ENCODE measurements at regions not wholly inside any gene's neighbourhood (a gene's known extent, or its start where the extent isn't known, plus 50 kb on each side); places are given as distances from the start of the nearest gene placed in this dataset.
"Not testable (repeated sequence)": the region's sequence is repeated elsewhere in the genome, so short reads cannot be mapped to it uniquely, and the experiment has no call there.

- TF ChIP-seq EP300 (IDR thresholded peaks at IDR 0.05) (no peak), EHF (CRISPR knock-in tag; IDR thresholded peaks at IDR 0.05) (no peak), RCOR1 (IDR thresholded peaks at IDR 0.05; ENCODE audit: low read depth, low read length) (no peak), CEBPB (IDR thresholded peaks at IDR 0.05) (no peak), RARB (CRISPR knock-in tag; IDR thresholded peaks at IDR 0.05) (no peak), JUN (IDR thresholded peaks at IDR 0.05) (no peak)
- TF ChIP-seq, protein P1, sequence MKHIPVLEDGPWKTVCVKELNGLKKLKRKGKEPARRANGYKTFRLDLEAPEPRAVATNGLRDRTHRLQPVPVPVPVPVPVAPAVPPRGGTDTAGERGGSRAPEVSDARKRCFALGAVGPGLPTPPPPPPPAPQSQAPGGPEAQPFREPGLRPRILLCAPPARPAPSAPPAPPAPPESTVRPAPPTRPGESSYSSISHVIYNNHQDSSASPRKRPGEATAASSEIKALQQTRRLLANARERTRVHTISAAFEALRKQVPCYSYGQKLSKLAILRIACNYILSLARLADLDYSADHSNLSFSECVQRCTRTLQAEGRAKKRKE (CRISPR knock-in tag; IDR thresholded peaks at IDR 0.05; ENCODE audit: low read depth), result no peak
Measured at GRCh38 chr4:188665491-188666457, 526.5 kb downstream of the TRIML1 start (continued).

- CTCF ChIA-PET; H3K4me3 ChIP-seq; POLR2A ChIA-PET; FAIRE-seq; DNase-seq (ENCODE audit: low read depth in 1 of 2, low spot score in 1 of 2); H3K4me1 ChIP-seq; H3K9me3 ChIP-seq; ATAC-seq; H3K27ac ChIP-seq; H3K4me2 ChIP-seq: not testable (repeated sequence)
- 86% methylated on average over 3 of the region's 3 CpGs for WGBS (ENCODE audit: missing lambda C conversion rate)
- peak; percentile 52 for TF ChIP-seq ZC3H11A (IDR thresholded peaks at IDR 0.05)
Measured at GRCh38 chr4:188678691-188679090, 539.5 kb downstream of the TRIML1 start.

- no peak overlapping the region for H3K4me3 ChIP-seq
- ChIA-PET CTCF (interaction anchor here (0.7 kb wide), 1 partner anchor 155 kb away, joined by 3 read pairs; no protein-coding TSS in a partner anchor), POLR2A (no interaction called here)
- no peak overlapping the region for H3K27ac ChIP-seq
- no peak overlapping the region for H3K4me2 ChIP-seq
- no peak for FAIRE-seq
- TF ChIP-seq BHLHE40 (IDR thresholded peaks at IDR 0.05; ENCODE audit: low read depth, low read length) (no peak), SREBF2 (IDR thresholded peaks at IDR 0.05) (no peak), POLR2AphosphoS2 (conservative IDR thresholded peaks at IDR 0.05; ENCODE audit: low read length) (no peak), JUN (IDR thresholded peaks at IDR 0.05) (no peak), ZNF302 (CRISPR knock-in tag; IDR thresholded peaks at IDR 0.05) (no peak), NR3C1 (IDR thresholded peaks at IDR 0.05) (no peak)
- TF ChIP-seq, protein P2, sequence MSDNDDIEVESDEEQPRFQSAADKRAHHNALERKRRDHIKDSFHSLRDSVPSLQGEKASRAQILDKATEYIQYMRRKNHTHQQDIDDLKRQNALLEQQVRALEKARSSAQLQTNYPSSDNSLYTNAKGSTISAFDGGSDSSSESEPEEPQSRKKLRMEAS (IDR thresholded peaks at IDR 0.05), result no peak
- TF ChIP-seq, protein P1 (CRISPR knock-in tag; IDR thresholded peaks at IDR 0.05; ENCODE audit: low read depth), result no peak
- ATAC-seq, result no peak
- WGBS (ENCODE audit: missing lambda C conversion rate), result 78% methylated on average over 12 of the region's 12 CpGs
- no peak for DNase-seq (ENCODE audit: low read depth in 1 of 2, low spot score in 1 of 2)
- H3K9me3 ChIP-seq, result no peaks in the 10 kb centered on the region
- H3K4me1 ChIP-seq, result no peaks in the 10 kb centered on the region
Measured at GRCh38 chr4:188680004-188680666, 540.9 kb downstream of the TRIML1 start.

DNA sequence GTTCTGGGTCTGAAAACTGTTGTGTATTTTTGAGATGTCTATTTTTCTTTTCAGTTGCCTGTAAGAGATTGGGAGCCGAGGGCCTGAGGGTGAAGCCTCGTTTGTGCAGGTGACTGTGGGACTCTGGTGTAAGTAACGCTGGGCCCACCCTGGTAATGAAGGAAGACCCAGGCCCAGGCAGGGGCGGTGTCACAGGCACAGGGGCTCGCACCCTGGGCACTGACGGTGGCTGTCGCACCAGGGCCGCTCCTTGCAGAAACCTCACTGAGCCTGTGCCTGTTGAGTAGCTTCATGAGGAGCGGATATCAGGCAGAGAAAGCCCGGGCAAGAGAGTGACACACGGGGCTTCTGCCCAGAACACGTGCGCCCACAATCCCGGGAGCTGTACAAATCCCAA, 541.4 kb downstream of the TRIML1 start:
- WGBS (ENCODE audit: missing lambda C conversion rate), result 74% methylated on average over 6 of the region's 14 CpGs
- ChIA-PET CTCF (interaction anchor here (0.7 kb wide), 1 partner anchor 156 kb away, joined by 3 read pairs; no protein-coding TSS in a partner anchor), POLR2A (no interaction called here)
- DNase-seq (ENCODE audit: low read depth in 1 of 2, low spot score in 1 of 2) (no peak), FAIRE-seq (no peak), ATAC-seq (no peak)
- Histone ChIP-seq H3K4me1 (no peaks in the 10 kb centered on the region), H3K4me3 (no peak overlapping the region), H3K27ac (no peak overlapping the region), H3K9me3 (no peaks in the 10 kb centered on the region), H3K4me2 (no peak overlapping the region)
- TF ChIP-seq ZC3H11A (IDR thresholded peaks at IDR 0.05), result no peak
- no peak for TF ChIP-seq MAFK (IDR thresholded peaks at IDR 0.05; ENCODE audit: partially characterized antibody)
- TF ChIP-seq HEYL (CRISPR knock-in tag; IDR thresholded peaks at IDR 0.05), result no peak
- TF ChIP-seq, protein P3, sequence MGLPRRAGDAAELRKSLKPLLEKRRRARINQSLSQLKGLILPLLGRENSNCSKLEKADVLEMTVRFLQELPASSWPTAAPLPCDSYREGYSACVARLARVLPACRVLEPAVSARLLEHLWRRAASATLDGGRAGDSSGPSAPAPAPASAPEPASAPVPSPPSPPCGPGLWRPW (IDR thresholded peaks at IDR 0.05), result no peak
- no peak for TF ChIP-seq NPAS2 (CRISPR knock-in tag; IDR thresholded peaks at IDR 0.05; ENCODE audit: borderline replicate concordance)
- TF ChIP-seq, protein P4, sequence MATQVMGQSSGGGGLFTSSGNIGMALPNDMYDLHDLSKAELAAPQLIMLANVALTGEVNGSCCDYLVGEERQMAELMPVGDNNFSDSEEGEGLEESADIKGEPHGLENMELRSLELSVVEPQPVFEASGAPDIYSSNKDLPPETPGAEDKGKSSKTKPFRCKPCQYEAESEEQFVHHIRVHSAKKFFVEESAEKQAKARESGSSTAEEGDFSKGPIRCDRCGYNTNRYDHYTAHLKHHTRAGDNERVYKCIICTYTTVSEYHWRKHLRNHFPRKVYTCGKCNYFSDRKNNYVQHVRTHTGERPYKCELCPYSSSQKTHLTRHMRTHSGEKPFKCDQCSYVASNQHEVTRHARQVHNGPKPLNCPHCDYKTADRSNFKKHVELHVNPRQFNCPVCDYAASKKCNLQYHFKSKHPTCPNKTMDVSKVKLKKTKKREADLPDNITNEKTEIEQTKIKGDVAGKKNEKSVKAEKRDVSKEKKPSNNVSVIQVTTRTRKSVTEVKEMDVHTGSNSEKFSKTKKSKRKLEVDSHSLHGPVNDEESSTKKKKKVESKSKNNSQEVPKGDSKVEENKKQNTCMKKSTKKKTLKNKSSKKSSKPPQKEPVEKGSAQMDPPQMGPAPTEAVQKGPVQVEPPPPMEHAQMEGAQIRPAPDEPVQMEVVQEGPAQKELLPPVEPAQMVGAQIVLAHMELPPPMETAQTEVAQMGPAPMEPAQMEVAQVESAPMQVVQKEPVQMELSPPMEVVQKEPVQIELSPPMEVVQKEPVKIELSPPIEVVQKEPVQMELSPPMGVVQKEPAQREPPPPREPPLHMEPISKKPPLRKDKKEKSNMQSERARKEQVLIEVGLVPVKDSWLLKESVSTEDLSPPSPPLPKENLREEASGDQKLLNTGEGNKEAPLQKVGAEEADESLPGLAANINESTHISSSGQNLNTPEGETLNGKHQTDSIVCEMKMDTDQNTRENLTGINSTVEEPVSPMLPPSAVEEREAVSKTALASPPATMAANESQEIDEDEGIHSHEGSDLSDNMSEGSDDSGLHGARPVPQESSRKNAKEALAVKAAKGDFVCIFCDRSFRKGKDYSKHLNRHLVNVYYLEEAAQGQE (IDR thresholded peaks at IDR 0.05), result no peak
- no peak for TF ChIP-seq SREBF2 (IDR thresholded peaks at IDR 0.05)
- TF ChIP-seq RAD21 (conservative IDR thresholded peaks at IDR 0.05 in 1 of 2, IDR thresholded peaks at IDR 0.05 in 1 of 2), result no peak
- no peak for TF ChIP-seq EHMT2 (IDR thresholded peaks at IDR 0.05; ENCODE audit: low read depth)
- no peak for TF ChIP-seq CHD4 (IDR thresholded peaks at IDR 0.05; ENCODE audit: borderline replicate concordance)
- TF ChIP-seq JUNB (IDR thresholded peaks at IDR 0.05), result no peak

Measured in A549 (cell line).